ENCODE measurements at regions not wholly inside any gene's neighbourhood (a gene's known extent, or its start where the extent isn't known, plus 50 kb on each side); places are given as distances from the start of the nearest gene placed in this dataset.

DNA sequence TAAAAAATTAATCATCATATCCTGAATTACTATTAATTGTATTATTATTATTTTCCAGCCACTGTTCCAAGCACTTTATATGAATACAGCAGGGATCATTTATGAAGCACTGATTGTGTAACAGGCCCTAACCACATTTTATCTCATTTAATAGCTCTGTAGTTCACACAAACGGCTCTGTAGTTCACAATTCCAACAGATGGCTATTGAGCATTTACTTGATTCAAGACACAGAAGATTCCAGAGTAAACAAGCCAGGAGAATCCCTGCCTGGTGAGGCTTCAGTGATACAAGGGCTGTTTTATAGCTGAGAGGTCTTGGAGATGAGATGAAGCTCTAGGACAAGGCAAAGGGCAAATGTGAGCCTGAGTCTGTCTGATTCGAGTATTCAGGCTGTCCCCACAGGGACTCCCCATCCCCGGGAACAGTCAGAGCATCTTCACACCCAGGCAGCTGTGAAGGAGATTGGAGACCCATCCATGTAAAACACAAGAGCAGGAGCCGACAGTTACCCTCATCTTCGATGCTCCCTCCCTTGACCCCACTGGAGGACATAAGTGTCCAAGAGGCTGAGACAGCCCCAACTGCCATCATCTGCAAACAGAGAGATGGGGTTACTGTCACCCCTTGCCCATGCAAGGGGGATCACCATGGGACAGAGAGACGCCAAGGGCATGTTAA, 222.5 kb downstream of the MN1 start:
- H3K36me3 Mint-ChIP-seq (ENCODE audit: low read depth): no peaks in the 10 kb centered on the region

GRCh38 chr22:27580311-27580897, 221.2 kb downstream of the MN1 start:
- intact Hi-C loops (cut with micrococcal nuclease): no loop called here
- no peaks in the 10 kb centered on the region for H3K36me3 Mint-ChIP-seq (ENCODE audit: low read depth)
- H3K9me3 Mint-ChIP-seq: no peaks in the 10 kb centered on the region
- H3K4me1 Mint-ChIP-seq: no peaks in the 10 kb centered on the region
- no peak overlapping the region for H3K27ac Mint-ChIP-seq
- no peak for DNase-seq
- no peaks in the 10 kb centered on the region for H3K27me3 Mint-ChIP-seq
- H3K4me3 Mint-ChIP-seq: no peak overlapping the region

More for the DNA sequence above, 222.5 kb downstream of the MN1 start:
- intact Hi-C loops (cut with micrococcal nuclease): no loop called here
- Mint-ChIP-seq H3K27me3 (no peaks in the 10 kb centered on the region), H3K4me1 (no peaks in the 10 kb centered on the region), H3K27ac (no peak overlapping the region), H3K9me3 (no peaks in the 10 kb centered on the region), H3K4me3 (no peak overlapping the region)
- DNase-seq: no peak

DNA sequence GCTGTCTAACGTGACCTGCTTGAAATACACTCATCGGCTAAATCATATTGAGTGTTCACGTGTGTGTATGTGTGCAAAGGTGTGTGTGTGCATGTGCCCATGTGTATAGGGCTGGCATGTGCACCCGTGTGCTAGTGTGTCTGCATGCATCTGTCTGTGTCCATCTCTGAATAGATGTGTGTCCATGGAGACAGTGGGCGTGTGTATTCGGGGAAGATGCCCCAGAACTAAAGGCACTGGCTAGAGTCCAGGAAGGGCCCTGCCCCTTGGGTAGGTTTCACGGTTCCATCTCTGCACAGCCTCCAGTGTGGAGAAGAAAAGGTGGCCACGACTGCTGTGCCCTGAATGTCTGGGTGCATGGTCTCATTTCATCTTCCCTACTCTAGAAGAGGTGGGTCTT, 220.3 kb downstream of the MN1 start:
- no peaks in the 10 kb centered on the region for H3K4me1 Mint-ChIP-seq
- intact Hi-C loops (cut with micrococcal nuclease): no loop called here
- no peak overlapping the region for H3K27ac Mint-ChIP-seq
- H3K36me3 Mint-ChIP-seq (ENCODE audit: low read depth): no peaks in the 10 kb centered on the region
- H3K9me3 Mint-ChIP-seq: no peaks in the 10 kb centered on the region
- DNase-seq: no peak
- H3K27me3 Mint-ChIP-seq: no peaks in the 10 kb centered on the region
- no peak overlapping the region for H3K4me3 Mint-ChIP-seq

GRCh38 chr22:27581688-27582087, 219.9 kb downstream of the MN1 start:
- H3K27ac Mint-ChIP-seq: no peak overlapping the region
- intact Hi-C loops (cut with micrococcal nuclease): no loop called here
- no peaks in the 10 kb centered on the region for H3K27me3 Mint-ChIP-seq
- H3K4me3 Mint-ChIP-seq: no peak overlapping the region
- H3K4me1 Mint-ChIP-seq: no peaks in the 10 kb centered on the region
- no peaks in the 10 kb centered on the region for H3K9me3 Mint-ChIP-seq
- DNase-seq: no peak
- no peaks in the 10 kb centered on the region for H3K36me3 Mint-ChIP-seq (ENCODE audit: low read depth)

DNA sequence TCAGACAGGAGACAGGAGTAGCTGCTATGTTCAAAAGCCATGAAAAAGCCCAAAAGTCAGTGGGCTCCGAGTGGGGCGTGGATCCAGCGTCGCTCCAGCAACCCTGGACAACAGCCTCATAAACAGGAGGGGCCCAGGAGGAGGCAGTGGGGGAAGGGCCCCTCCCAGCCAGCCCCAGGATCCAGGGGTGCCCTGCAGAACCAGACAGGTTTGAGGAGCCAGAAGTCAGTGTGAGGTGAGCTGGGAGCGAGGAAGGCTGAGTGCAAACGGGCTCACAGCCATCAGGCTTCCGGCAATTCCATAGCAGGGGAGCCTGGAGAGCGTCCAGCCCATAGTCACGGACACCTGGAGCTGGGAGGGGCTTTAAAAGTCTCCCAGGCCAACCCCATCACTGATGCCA, 217.7 kb downstream of the MN1 start:
- H3K27ac Mint-ChIP-seq: no peak overlapping the region
- H3K4me3 Mint-ChIP-seq: no peak overlapping the region
- no peaks in the 10 kb centered on the region for H3K4me1 Mint-ChIP-seq
- no peak for DNase-seq
- intact Hi-C loops (cut with micrococcal nuclease): no loop called here
- no peaks in the 10 kb centered on the region for H3K27me3 Mint-ChIP-seq
- no peaks in the 10 kb centered on the region for H3K9me3 Mint-ChIP-seq
- no peaks in the 10 kb centered on the region for H3K36me3 Mint-ChIP-seq (ENCODE audit: low read depth)

- no peaks in the 10 kb centered on the region for H3K27me3 Mint-ChIP-seq
- no peaks in the 10 kb centered on the region for H3K4me1 Mint-ChIP-seq
- no peak for DNase-seq
- no peaks in the 10 kb centered on the region for H3K36me3 Mint-ChIP-seq (ENCODE audit: low read depth)
- intact Hi-C loops (cut with micrococcal nuclease): no loop called here
- H3K9me3 Mint-ChIP-seq: no peaks in the 10 kb centered on the region
- H3K4me3 Mint-ChIP-seq: no peak overlapping the region
- no peak overlapping the region for H3K27ac Mint-ChIP-seq
These were observed 216.4 kb downstream of the MN1 start for GRCh38 chr22:27585141-27585540.

- Mint-ChIP-seq H3K36me3 (ENCODE audit: low read depth) (no peaks in the 10 kb centered on the region), H3K4me1 (no peaks in the 10 kb centered on the region), H3K9me3 (no peaks in the 10 kb centered on the region), H3K27me3 (no peaks in the 10 kb centered on the region), H3K27ac (no peak overlapping the region), H3K4me3 (no peak overlapping the region)
- DNase-seq: no peak
- intact Hi-C loops (cut with micrococcal nuclease): no loop called here
These were observed 213.3 kb downstream of the MN1 start for GRCh38 chr22:27588268-27588667.

DNA sequence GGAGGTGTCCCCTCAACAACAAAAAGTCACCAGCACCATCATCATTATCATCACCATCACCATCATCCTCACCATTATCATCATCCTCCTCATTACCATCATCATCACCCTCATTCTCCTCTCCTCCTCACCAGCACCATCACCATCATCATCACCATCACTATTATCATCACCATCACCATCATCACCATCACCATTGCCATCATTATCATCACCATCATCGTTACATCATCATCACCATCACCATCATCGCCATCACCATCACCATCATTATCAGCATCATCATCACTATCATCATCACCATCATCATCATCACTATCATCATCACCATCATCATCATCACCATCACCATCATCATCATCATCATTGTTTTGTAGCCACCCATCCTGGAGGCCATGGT, 212.6 kb downstream of the MN1 start:
- no peak overlapping the region for H3K4me3 Mint-ChIP-seq
- no peak for DNase-seq
- intact Hi-C loops (cut with micrococcal nuclease): no loop called here
- H3K27ac Mint-ChIP-seq: no peak overlapping the region
- no peaks in the 10 kb centered on the region for H3K4me1 Mint-ChIP-seq
- H3K27me3 Mint-ChIP-seq: no peaks in the 10 kb centered on the region
- no peaks in the 10 kb centered on the region for H3K9me3 Mint-ChIP-seq
- no peaks in the 10 kb centered on the region for H3K36me3 Mint-ChIP-seq (ENCODE audit: low read depth)

DNA sequence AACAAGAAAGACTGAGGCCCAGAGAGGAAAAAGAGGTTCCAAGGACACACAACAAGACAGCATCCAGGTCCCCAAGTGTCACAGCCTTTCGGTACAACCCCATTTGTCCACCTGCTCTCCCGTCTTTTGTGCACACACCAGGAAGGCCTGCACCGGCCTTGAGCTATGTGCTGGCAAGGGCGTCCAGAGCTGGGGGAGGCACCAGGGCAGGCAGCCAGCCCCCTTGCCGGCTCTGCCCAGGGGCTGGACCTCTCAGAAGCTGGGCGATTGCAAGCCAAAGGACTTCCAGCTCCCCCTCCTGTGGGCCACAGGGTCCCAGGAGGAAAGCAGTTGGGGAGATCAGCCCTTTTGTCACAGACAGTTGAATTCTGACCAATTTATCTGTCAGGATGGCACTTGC, 210.5 kb downstream of the MN1 start:
- no peak overlapping the region for H3K27ac Mint-ChIP-seq
- intact Hi-C loops (cut with micrococcal nuclease): no loop called here
- no peaks in the 10 kb centered on the region for H3K4me1 Mint-ChIP-seq
- H3K9me3 Mint-ChIP-seq: no peaks in the 10 kb centered on the region
- H3K36me3 Mint-ChIP-seq (ENCODE audit: low read depth): no peaks in the 10 kb centered on the region
- no peaks in the 10 kb centered on the region for H3K27me3 Mint-ChIP-seq
- no peak overlapping the region for H3K4me3 Mint-ChIP-seq
- DNase-seq: no peak

- Mint-ChIP-seq H3K27me3 (no peaks in the 10 kb centered on the region), H3K36me3 (ENCODE audit: low read depth) (no peaks in the 10 kb centered on the region), H3K9me3 (no peaks in the 10 kb centered on the region), H3K27ac (no peak overlapping the region), H3K4me3 (no peak overlapping the region), H3K4me1 (no peaks in the 10 kb centered on the region)
- no peak for DNase-seq
- intact Hi-C loops (cut with micrococcal nuclease): no loop called here
These were observed 208.2 kb downstream of the MN1 start for GRCh38 chr22:27593378-27593777.

DNA sequence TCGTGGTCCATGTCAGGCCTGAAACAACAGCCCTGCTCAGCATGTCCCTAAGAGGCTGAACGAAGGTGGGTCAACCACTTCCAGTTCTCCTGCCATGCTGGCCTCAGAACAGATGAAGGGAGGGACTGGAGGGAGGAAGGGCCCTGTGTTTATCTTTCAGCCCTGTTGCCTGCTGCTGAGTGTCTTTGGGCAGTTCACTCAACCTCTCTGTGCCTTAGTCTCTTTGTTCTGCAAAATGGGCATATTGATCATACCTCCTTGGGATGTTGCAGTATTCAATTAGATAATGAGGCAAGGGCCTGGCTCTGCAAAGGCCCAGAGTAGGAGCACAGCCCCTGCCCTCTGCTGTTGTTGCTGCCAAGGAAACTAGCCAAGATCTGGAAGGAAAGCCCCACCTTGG, 207.5 kb downstream of the MN1 start:
- Mint-ChIP-seq H3K9me3 (no peaks in the 10 kb centered on the region), H3K4me3 (no peak overlapping the region), H3K36me3 (ENCODE audit: low read depth) (no peaks in the 10 kb centered on the region), H3K27ac (no peak overlapping the region), H3K4me1 (no peaks in the 10 kb centered on the region), H3K27me3 (no peaks in the 10 kb centered on the region)
- intact Hi-C loops (cut with micrococcal nuclease): no loop called here
- DNase-seq: no peak

DNA sequence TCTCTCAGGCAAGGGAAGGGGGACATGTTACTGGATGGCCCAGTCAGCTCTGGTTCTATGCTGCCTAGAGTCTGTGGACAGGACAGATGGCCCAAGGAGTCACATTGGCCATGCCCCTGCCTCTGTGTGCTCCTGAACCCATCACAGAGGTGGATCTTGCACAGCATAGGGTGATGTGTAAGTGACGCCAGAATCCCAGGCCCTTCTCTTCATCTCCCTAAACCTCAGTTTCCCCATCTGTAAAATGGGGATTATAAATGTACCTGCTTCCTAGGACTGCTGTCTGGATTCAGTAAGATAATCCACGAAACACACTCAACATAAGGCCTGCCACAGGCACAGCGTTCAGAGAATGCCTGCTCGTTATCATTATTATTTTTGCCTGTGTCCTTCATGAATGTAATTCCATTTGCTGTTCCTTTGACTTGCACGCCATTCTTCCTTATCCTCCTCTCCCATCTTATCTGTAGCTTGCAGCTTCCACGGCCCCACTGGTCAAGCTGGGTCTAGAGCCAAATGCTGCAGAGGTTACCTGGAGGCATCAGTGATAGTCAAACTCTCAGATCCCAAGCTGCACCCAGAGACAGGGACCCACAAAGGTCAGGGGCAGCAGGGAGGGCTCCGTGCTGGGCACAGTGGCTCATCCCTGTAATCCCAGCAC, 207.0 kb downstream of the MN1 start:
- Mint-ChIP-seq H3K9me3 (no peaks in the 10 kb centered on the region), H3K4me1 (no peaks in the 10 kb centered on the region), H3K27ac (no peak overlapping the region), H3K4me3 (no peak overlapping the region), H3K27me3 (no peaks in the 10 kb centered on the region), H3K36me3 (ENCODE audit: low read depth) (no peaks in the 10 kb centered on the region)
- no peak for DNase-seq
- intact Hi-C loops (cut with micrococcal nuclease): no loop called here

GRCh38 chr22:27596133-27596870, 205.3 kb downstream of the MN1 start:
- Mint-ChIP-seq H3K27me3 (no peaks in the 10 kb centered on the region), H3K4me3 (no peak overlapping the region), H3K27ac (no peak overlapping the region), H3K4me1 (no peaks in the 10 kb centered on the region), H3K9me3 (no peaks in the 10 kb centered on the region), H3K36me3 (ENCODE audit: low read depth) (no peaks in the 10 kb centered on the region)
- intact Hi-C loops (cut with micrococcal nuclease): no loop called here
- DNase-seq: no peak

DNA sequence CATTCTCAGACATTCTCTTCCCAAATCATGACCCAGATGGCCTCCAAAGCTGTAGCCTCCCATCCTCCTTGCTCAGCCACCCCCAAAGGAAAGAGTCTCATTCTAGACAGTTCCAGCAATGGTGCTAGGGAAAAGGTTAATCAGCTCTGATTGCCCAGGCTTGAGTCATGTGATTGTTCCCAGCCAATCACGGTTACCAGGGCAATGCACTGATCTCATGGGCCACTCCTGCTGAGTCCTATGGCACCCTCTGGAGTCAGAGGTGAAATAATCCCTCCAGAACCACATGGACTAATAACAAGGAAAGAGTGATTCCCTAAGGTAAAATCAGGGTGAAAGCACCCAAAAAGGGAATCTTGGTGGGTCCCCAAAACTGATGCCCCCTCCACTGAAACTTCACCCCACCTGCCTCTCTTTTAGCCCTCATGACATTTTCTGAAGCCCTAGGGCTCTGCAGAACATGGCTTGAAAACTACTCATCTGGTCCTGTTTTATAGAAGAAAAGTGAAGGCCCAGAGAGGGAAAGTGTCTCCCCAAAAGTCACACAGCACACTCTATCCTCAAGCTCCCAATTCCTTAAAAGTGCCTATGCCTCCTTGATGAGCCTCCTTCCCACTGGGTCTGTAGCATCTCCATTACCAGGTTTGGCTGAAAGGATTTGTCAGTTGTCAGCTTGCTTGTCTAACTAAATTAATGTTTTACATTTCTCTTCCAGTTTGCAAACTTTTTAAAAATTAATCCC, 203.7 kb downstream of the MN1 start:
- H3K36me3 Mint-ChIP-seq (ENCODE audit: low read depth): no peaks in the 10 kb centered on the region
- DNase-seq: no peak
- intact Hi-C loops (cut with micrococcal nuclease): no loop called here
- H3K27me3 Mint-ChIP-seq: no peaks in the 10 kb centered on the region
- H3K4me1 Mint-ChIP-seq: no peaks in the 10 kb centered on the region
- no peaks in the 10 kb centered on the region for H3K9me3 Mint-ChIP-seq
- H3K4me3 Mint-ChIP-seq: no peak overlapping the region
- H3K27ac Mint-ChIP-seq: no peak overlapping the region

Measured in activated CD4-positive, alpha-beta T cell treated with anti-CD3 and anti-CD28 coated beads, Interleukin-2, amount 10 ng/mL, durations not matched to agents 24 days and 14 days (primary cell).